Keratinocyte (primary cell): ENCODE measurements at regions not wholly inside any gene's neighbourhood (a gene's known extent, or its start where the extent isn't known, plus 50 kb on each side); places are given as distances from the start of the nearest gene placed in this dataset.

Experiments used
- CTCF ChIP-seq, 3 experiments: IDR thresholded peaks in 1 of 3; conservative IDR thresholded peaks in 1 of 3; optimal IDR thresholded peaks in 1 of 3; 2 replicates in 2 of 3; 3 replicates in 1 of 3; pipeline versions ENCODE3 to v1.5.1; 2011; ENCODE audit warnings: low read length in 3 of 3, mild to moderate bottlenecking in 3 of 3, moderate library complexity in 2 of 3, control low read depth in 1 of 3, inconsistent platforms in 1 of 3; ENCODE audit not compliant: insufficient read depth in 2 of 3; ENCODE audit errors: extremely low read depth in 1 of 3
- EZH2 ChIP-seq: IDR thresholded peaks from one replicate; pipeline ENCODE4 v1.6.1; 2012; ENCODE audit warnings: inconsistent platforms, mild to moderate bottlenecking, low read length, moderate library complexity

GRCh38 chr7:17669204-17669603, 271.1 kb downstream of the SNX13 start:
- no peak for TF ChIP-seq CTCF (optimal IDR thresholded peaks at IDR 0.05 in 1 of 3, IDR thresholded peaks at IDR 0.05 in 1 of 3, conservative IDR thresholded peaks at IDR 0.05 in 1 of 3; ENCODE audit: extremely low read depth in 1 of 3, insufficient read depth in 2 of 3, low read length in 3 of 3)
- TF ChIP-seq EZH2 = no peak
